Loucy (cell line): ENCODE measurements at regions not wholly inside any gene's neighbourhood (a gene's known extent, or its start where the extent isn't known, plus 50 kb on each side); places are given as distances from the start of the nearest gene placed in this dataset.

Experiments used
- H2AFZ ChIP-seq: fragments of 200-600 bp; sonication (generic); 2 replicates; pipeline ENCODE4 v1.6.0; 2016; ENCODE audit warnings: antibody characterized with exemption, mild to moderate bottlenecking, low read length, moderate library complexity
- H3F3A ChIP-seq: fragments of 200-600 bp; 2 replicates; pipeline ENCODE4 v1.6.0; 2016; ENCODE audit warnings: antibody characterized with exemption, low read depth, mild to moderate bottlenecking
- H3K27me3 ChIP-seq: fragments of 200-600 bp; sonication (generic); 2 replicates; pipeline ENCODE4 v1.6.1; 2014; ENCODE audit warnings: low read length, mild to moderate bottlenecking; ENCODE audit not compliant: insufficient read depth, poor library complexity, severe bottlenecking
- H3K36me3 ChIP-seq: fragments of 200-600 bp; sonication (generic); 2 replicates; pipeline ENCODE4 v1.6.1; 2016; ENCODE audit warnings: low read length; ENCODE audit not compliant: insufficient read depth
- H3K4me1 ChIP-seq: fragments of 200-600 bp; sonication (generic); 2 replicates; pipeline ENCODE4 v1.5.1; 2014; ENCODE audit warnings: low read length, mild to moderate bottlenecking; ENCODE audit not compliant: insufficient read depth, poor library complexity, severe bottlenecking
- H3K4me2 ChIP-seq: fragments of 200-600 bp; sonication (generic); 2 replicates; pipeline ENCODE4 v1.6.0; 2014; ENCODE audit warnings: antibody characterized with exemption, low read length, low read depth, mild to moderate bottlenecking; ENCODE audit not compliant: poor library complexity, severe bottlenecking
- H3K4me3 ChIP-seq: fragments of 200-600 bp; sonication (generic); 2 replicates; pipeline ENCODE4 v1.5.1; 2014; ENCODE audit warnings: low read length, mild to moderate bottlenecking, mixed read lengths; ENCODE audit not compliant: poor library complexity, severe bottlenecking
- H3K79me2 ChIP-seq: fragments of 200-600 bp; sonication (generic); 2 replicates; pipeline ENCODE4 v1.6.1; 2014; ENCODE audit warnings: low read length; ENCODE audit not compliant: insufficient read depth
- H3K9ac ChIP-seq: fragments of 200-600 bp; sonication (generic); 2 replicates; pipeline ENCODE4 v1.6.0; 2014; ENCODE audit warnings: mild to moderate bottlenecking, low read depth, low read length, moderate library complexity; ENCODE audit not compliant: poor library complexity, severe bottlenecking
- H3K9me2 ChIP-seq: fragments of 200-600 bp; sonication (generic); replicated peaks from 2 replicates; pipeline ENCODE4 v1.6.1; 2016; ENCODE audit warnings: low read depth, low read length, mixed read lengths
- H3K9me3 ChIP-seq: fragments of 200-600 bp; sonication (generic); 2 replicates; pipeline ENCODE4 v1.6.1; 2014; ENCODE audit warnings: mild to moderate bottlenecking, antibody characterized with exemption, low read length, low read depth; ENCODE audit not compliant: insufficient read depth
- H4K20me1 ChIP-seq: fragments of 200-600 bp; sonication (generic); 2 replicates; pipeline ENCODE4 v1.6.0; 2014; ENCODE audit warnings: antibody characterized with exemption, low read length, mild to moderate bottlenecking; ENCODE audit not compliant: insufficient read depth, poor library complexity, severe bottlenecking
- EZH2phosphoT487 ChIP-seq: fragments of 200-600 bp; IDR thresholded peaks from 2 replicates; pipeline ENCODE4 v1.6.1; 2018; ENCODE audit warnings: antibody characterized with exemption, mild to moderate bottlenecking, moderate library complexity, borderline replicate concordance
- TF ChIP-seq, protein P1 (sequence below): fragments of 200-600 bp; sonication (generic); conservative IDR thresholded peaks from 2 replicates; pipeline ENCODE4 v1.5.1; 2014; ENCODE audit warnings: mild to moderate bottlenecking, antibody characterized with exemption, low read length

DNA sequence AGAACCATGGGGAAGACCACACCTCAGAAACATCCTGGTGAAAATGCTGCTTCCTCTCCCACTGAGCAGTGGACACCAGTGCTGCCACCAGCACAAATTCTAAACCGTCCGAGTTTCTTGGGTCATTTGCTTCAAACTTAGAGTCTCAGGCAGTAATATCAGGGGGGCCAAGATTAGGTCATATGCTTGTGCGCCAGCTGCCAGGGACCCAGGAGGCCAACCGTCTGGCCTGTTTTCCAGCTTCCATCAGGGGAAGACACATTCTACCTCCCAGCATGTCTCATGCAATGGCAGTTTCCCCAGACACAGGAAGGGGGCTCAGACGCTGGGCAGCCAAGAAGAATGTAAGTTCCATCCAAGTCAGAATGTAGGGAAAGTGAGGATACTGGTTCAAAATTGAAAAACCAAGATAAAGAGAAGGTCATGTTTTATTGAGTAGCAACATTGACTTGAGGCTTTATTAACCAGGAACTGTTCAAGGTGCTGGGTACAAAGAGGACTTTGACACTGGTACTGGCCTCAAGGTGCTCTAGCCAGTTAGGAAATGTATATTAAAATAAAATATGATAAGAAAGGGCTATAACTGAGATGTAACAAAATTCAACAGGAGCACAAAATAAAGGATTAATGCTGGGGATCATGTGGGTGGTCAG, 59.7 kb upstream of the EED start:
- H2AFZ ChIP-seq: no peak overlapping the region
- H3K9me2 ChIP-seq: no peaks in the 10 kb centered on the region
- H3K4me1 ChIP-seq: peaks cover 35% of the 10 kb centered on the region
- no peaks in the 10 kb centered on the region for H3F3A ChIP-seq
- TF ChIP-seq, protein P1, sequence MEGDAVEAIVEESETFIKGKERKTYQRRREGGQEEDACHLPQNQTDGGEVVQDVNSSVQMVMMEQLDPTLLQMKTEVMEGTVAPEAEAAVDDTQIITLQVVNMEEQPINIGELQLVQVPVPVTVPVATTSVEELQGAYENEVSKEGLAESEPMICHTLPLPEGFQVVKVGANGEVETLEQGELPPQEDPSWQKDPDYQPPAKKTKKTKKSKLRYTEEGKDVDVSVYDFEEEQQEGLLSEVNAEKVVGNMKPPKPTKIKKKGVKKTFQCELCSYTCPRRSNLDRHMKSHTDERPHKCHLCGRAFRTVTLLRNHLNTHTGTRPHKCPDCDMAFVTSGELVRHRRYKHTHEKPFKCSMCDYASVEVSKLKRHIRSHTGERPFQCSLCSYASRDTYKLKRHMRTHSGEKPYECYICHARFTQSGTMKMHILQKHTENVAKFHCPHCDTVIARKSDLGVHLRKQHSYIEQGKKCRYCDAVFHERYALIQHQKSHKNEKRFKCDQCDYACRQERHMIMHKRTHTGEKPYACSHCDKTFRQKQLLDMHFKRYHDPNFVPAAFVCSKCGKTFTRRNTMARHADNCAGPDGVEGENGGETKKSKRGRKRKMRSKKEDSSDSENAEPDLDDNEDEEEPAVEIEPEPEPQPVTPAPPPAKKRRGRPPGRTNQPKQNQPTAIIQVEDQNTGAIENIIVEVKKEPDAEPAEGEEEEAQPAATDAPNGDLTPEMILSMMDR: no peak
- TF ChIP-seq EZH2phosphoT487: no peak
- no peaks in the 10 kb centered on the region for H4K20me1 ChIP-seq
- H3K36me3 ChIP-seq: no peaks in the 10 kb centered on the region
- H3K4me3 ChIP-seq: no peak overlapping the region
- H3K79me2 ChIP-seq: no peaks in the 10 kb centered on the region
- no peak overlapping the region for H3K4me2 ChIP-seq
- H3K27me3 ChIP-seq: no peaks in the 10 kb centered on the region
- no peak overlapping the region for H3K9ac ChIP-seq
- H3K9me3 ChIP-seq: no peaks in the 10 kb centered on the region

GRCh38 chr11:86183694-86184093, 60.9 kb upstream of the EED start:
- Histone ChIP-seq H3K4me3 (no peak overlapping the region), H3F3A (no peaks in the 10 kb centered on the region), H3K9ac (no peak overlapping the region), H3K9me2 (no peaks in the 10 kb centered on the region), H3K4me1 (peaks cover 46% of the 10 kb centered on the region), H4K20me1 (no peaks in the 10 kb centered on the region), H3K36me3 (no peaks in the 10 kb centered on the region), H3K79me2 (no peaks in the 10 kb centered on the region), H3K9me3 (no peaks in the 10 kb centered on the region), H3K27me3 (no peaks in the 10 kb centered on the region), H3K4me2 (no peak overlapping the region), H2AFZ (no peak overlapping the region)
- TF ChIP-seq, protein P1: no peak
- no peak for TF ChIP-seq EZH2phosphoT487

- Histone ChIP-seq H3K9ac (no peak overlapping the region), H2AFZ (no peak overlapping the region), H4K20me1 (no peaks in the 10 kb centered on the region), H3K4me1 (peaks cover 46% of the 10 kb centered on the region), H3K27me3 (no peaks in the 10 kb centered on the region), H3K9me3 (no peaks in the 10 kb centered on the region), H3K79me2 (no peaks in the 10 kb centered on the region), H3K36me3 (no peaks in the 10 kb centered on the region), H3F3A (no peaks in the 10 kb centered on the region), H3K4me3 (no peak overlapping the region), H3K4me2 (no peak overlapping the region), H3K9me2 (no peaks in the 10 kb centered on the region)
- no peak for TF ChIP-seq EZH2phosphoT487
- TF ChIP-seq, protein P1: no peak
These were observed 61.5 kb upstream of the EED start for GRCh38 chr11:86182976-86183584.
